ENCODE measurements at regions not wholly inside any gene's neighbourhood (a gene's known extent, or its start where the extent isn't known, plus 50 kb on each side); places are given as distances from the start of the nearest gene placed in this dataset.

DNA sequence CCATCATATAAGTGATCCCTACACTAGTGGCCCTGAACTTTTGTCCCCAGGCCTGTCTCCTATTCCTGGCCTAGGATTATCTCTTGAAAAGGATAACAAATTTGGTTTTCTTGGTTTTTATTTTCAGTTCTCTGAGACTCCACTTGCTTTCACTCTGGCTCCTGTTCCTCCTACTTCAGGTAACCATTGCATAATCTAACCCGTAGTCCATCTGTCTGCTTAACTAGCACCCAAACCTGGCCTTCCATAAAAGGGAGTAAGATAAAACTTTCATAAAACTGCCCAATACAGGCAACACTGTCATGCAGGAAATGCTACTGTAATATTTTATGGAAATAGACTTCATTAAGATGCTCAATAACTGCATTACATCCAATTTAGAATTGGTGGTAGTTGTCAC, 52.1 kb upstream of the RAP1GDS1 start:
- TF ChIP-seq, protein P1, sequence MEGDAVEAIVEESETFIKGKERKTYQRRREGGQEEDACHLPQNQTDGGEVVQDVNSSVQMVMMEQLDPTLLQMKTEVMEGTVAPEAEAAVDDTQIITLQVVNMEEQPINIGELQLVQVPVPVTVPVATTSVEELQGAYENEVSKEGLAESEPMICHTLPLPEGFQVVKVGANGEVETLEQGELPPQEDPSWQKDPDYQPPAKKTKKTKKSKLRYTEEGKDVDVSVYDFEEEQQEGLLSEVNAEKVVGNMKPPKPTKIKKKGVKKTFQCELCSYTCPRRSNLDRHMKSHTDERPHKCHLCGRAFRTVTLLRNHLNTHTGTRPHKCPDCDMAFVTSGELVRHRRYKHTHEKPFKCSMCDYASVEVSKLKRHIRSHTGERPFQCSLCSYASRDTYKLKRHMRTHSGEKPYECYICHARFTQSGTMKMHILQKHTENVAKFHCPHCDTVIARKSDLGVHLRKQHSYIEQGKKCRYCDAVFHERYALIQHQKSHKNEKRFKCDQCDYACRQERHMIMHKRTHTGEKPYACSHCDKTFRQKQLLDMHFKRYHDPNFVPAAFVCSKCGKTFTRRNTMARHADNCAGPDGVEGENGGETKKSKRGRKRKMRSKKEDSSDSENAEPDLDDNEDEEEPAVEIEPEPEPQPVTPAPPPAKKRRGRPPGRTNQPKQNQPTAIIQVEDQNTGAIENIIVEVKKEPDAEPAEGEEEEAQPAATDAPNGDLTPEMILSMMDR (IDR thresholded peaks at IDR 0.05; ENCODE audit: low read depth, low read length, missing input control), result no peak
- TF ChIP-seq GABPA (IDR thresholded peaks at IDR 0.05 in 1 of 2, conservative IDR thresholded peaks at IDR 0.05 in 1 of 2) (no peak), TAF1 (conservative IDR thresholded peaks at IDR 0.05) (no peak), SP1 (IDR thresholded peaks at IDR 0.05) (no peak), ATF3 (IDR thresholded peaks at IDR 0.05) (no peak), YY1 (IDR thresholded peaks at IDR 0.05) (no peak), RXRA (IDR thresholded peaks at IDR 0.05) (no peak), FOXA1 (IDR thresholded peaks at IDR 0.05) (no peak), JUND (IDR thresholded peaks at IDR 0.05) (no peak), RAD21 (IDR thresholded peaks at IDR 0.05) (no peak), NR2F2 (IDR thresholded peaks at IDR 0.05) (no peak), HNF4G (IDR thresholded peaks at IDR 0.05) (no peak)
- TF ChIP-seq, protein P2, sequence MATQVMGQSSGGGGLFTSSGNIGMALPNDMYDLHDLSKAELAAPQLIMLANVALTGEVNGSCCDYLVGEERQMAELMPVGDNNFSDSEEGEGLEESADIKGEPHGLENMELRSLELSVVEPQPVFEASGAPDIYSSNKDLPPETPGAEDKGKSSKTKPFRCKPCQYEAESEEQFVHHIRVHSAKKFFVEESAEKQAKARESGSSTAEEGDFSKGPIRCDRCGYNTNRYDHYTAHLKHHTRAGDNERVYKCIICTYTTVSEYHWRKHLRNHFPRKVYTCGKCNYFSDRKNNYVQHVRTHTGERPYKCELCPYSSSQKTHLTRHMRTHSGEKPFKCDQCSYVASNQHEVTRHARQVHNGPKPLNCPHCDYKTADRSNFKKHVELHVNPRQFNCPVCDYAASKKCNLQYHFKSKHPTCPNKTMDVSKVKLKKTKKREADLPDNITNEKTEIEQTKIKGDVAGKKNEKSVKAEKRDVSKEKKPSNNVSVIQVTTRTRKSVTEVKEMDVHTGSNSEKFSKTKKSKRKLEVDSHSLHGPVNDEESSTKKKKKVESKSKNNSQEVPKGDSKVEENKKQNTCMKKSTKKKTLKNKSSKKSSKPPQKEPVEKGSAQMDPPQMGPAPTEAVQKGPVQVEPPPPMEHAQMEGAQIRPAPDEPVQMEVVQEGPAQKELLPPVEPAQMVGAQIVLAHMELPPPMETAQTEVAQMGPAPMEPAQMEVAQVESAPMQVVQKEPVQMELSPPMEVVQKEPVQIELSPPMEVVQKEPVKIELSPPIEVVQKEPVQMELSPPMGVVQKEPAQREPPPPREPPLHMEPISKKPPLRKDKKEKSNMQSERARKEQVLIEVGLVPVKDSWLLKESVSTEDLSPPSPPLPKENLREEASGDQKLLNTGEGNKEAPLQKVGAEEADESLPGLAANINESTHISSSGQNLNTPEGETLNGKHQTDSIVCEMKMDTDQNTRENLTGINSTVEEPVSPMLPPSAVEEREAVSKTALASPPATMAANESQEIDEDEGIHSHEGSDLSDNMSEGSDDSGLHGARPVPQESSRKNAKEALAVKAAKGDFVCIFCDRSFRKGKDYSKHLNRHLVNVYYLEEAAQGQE (IDR thresholded peaks at IDR 0.05), result no peak
- TF ChIP-seq, protein P3, sequence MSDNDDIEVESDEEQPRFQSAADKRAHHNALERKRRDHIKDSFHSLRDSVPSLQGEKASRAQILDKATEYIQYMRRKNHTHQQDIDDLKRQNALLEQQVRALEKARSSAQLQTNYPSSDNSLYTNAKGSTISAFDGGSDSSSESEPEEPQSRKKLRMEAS (IDR thresholded peaks at IDR 0.05), result no peak

Measured in liver (tissue), 3 donors.